Islet of Langerhans (tissue), 1 donor: ENCODE measurements at regions not wholly inside any gene's neighbourhood (a gene's known extent, or its start where the extent isn't known, plus 50 kb on each side); places are given as distances from the start of the nearest gene placed in this dataset.
"Not testable (repeated sequence)": the region's sequence is repeated elsewhere in the genome, so short reads cannot be mapped to it uniquely, and the experiment has no call there.

Experiments
- FAIRE-seq: peaks from one replicate; lab custom pipeline; 2011; peaks lifted over from hg19 to GRCh38; lab: Jason Lieb, UNC

GRCh38 chr13:54733639-54734038 lies 1705.0 kb downstream of the OLFM4 start:
- no peak for FAIRE-seq

- not testable (repeated sequence) for FAIRE-seq
These were observed 1708.6 kb downstream of the OLFM4 start for GRCh38 chr13:54737211-54737610.

GRCh38 chr13:54742984-54743383 lies 1714.4 kb downstream of the OLFM4 start:
- FAIRE-seq: no peak

- FAIRE-seq: no peak
These were observed 1716.1 kb downstream of the OLFM4 start for GRCh38 chr13:54744747-54745146.

- peak; percentile 24 for FAIRE-seq
These were observed 1721.9 kb downstream of the OLFM4 start for GRCh38 chr13:54750521-54750920.

GRCh38 chr13:54758795-54759194 lies 1730.2 kb downstream of the OLFM4 start:
- no peak for FAIRE-seq

GRCh38 chr13:54768214-54768613 lies 1739.6 kb downstream of the OLFM4 start:
- no peak for FAIRE-seq

- no peak for FAIRE-seq
These were observed 1747.0 kb downstream of the OLFM4 start for GRCh38 chr13:54775501-54776191.

- FAIRE-seq: no peak
These were observed 1759.1 kb downstream of the OLFM4 start for GRCh38 chr13:54787754-54788153.

- no peak for FAIRE-seq
These were observed 1771.1 kb downstream of the OLFM4 start for GRCh38 chr13:54799621-54800226.

GRCh38 chr13:54802226-54802625 lies 1773.6 kb downstream of the OLFM4 start:
- FAIRE-seq: no peak

GRCh38 chr13:54805743-54806142 lies 1777.1 kb downstream of the OLFM4 start:
- no peak for FAIRE-seq

GRCh38 chr13:54821938-54822470 lies 1793.4 kb downstream of the OLFM4 start:
- not testable (repeated sequence) for FAIRE-seq

GRCh38 chr13:54829391-54830068 lies 1800.9 kb downstream of the OLFM4 start:
- not testable (repeated sequence) for FAIRE-seq

- no peak for FAIRE-seq
These were observed 1807.7 kb downstream of the OLFM4 start for GRCh38 chr13:54836273-54836672.

- FAIRE-seq: no peak
These were observed 1813.1 kb downstream of the OLFM4 start for GRCh38 chr13:54841682-54842081.

- FAIRE-seq: no peak
These were observed 1816.8 kb downstream of the OLFM4 start for GRCh38 chr13:54845351-54845965.

GRCh38 chr13:54852831-54853230 lies 1824.2 kb downstream of the OLFM4 start:
- FAIRE-seq: no peak

- no peak for FAIRE-seq
These were observed 1831.2 kb downstream of the OLFM4 start for GRCh38 chr13:54859827-54860226.

GRCh38 chr13:54875111-54875510 lies 1846.5 kb downstream of the OLFM4 start:
- FAIRE-seq: no peak

- FAIRE-seq: no peak
These were observed 1850.4 kb downstream of the OLFM4 start for GRCh38 chr13:54879036-54879435.

GRCh38 chr13:54884682-54885081 lies 1856.1 kb downstream of the OLFM4 start:
- no peak for FAIRE-seq

GRCh38 chr13:54890976-54891375 lies 1862.4 kb downstream of the OLFM4 start:
- no peak for FAIRE-seq
